K562 (cell line): ENCODE measurements at regions not wholly inside any gene's neighbourhood (a gene's known extent, or its start where the extent isn't known, plus 50 kb on each side); places are given as distances from the start of the nearest gene placed in this dataset.
A peak's percentile ranks its signal among the peaks of the same experiment; 100 is the strongest.

Experiments used
- ATAC-seq: fragments of 200-7000 bp; cut with Tn5 transposase; 3 replicates; pipeline ENCODE4 v1.9.1; 2020; ENCODE audit warnings: moderate library complexity
- BruUV-seq: library from RNA; stranded (reverse); fragments of 400-500 nt; replicated peaks from 2 replicates; lab custom pipeline; 2021; lab: Mats Ljungman, UMichigan
- CTCF ChIA-PET: fragments of 300-600 bp; formaldehyde crosslinking; extraction: SDS; loops from one replicate; lab custom pipeline; 2021; ENCODE audit warnings: low intra/inter-chr PET ratio; lab: Yijun Ruan, JAX
- POLR2A ChIA-PET: fragments of 300-600, 350-650 bp; sonication (Branson Sonifier 250); formaldehyde crosslinking; extraction: SDS; loops from one replicate; lab custom pipeline; 2021; ENCODE audit warnings: antibody characterized with exemption, inconsistent platforms; lab: Yijun Ruan, JAX
- DNase-seq, 4 experiments: peaks; one replicate each; pipeline versions ENCODE4 v3.0.0 to v3.0.0-alpha.2; 2011 to 2018; ENCODE audit warnings: low spot score in 3 of 4, mixed read lengths in 3 of 4; ENCODE audit errors: extremely low read depth in 1 of 4
- FAIRE-seq: peaks from 2 replicates; lab custom pipeline; 2011; peaks lifted over from hg19 to GRCh38; lab: Jason Lieb, UNC
- H2AFZ ChIP-seq: 2 replicates; pipeline ENCODE4 v1.6.0; 2011; ENCODE audit warnings: low read depth, low read length, control low read depth, inconsistent platforms
- H3K27ac ChIP-seq: fragments of 200-600 bp; 3 replicates; pipeline ENCODE4 v1.8.0; 2011; ENCODE audit warnings: low read depth, mild to moderate bottlenecking, control low read depth, inconsistent platforms, low read length, moderate library complexity, mixed read lengths; ENCODE audit errors: extremely low read depth
- H3K27me3 ChIP-seq, 2 experiments: fragments of 300-600 bp in 1 of 2; 2 replicates in 1 of 2; 3 replicates in 1 of 2; pipeline versions ENCODE4 v1.6.0 to v1.8.0; 2011; ENCODE audit warnings: inconsistent platforms in 2 of 2, low read length in 2 of 2, mild to moderate bottlenecking in 1 of 2, mixed read lengths in 1 of 2, moderate library complexity in 1 of 2; ENCODE audit not compliant: control insufficient read depth in 2 of 2, insufficient read depth in 2 of 2
- H3K36me3 ChIP-seq: fragments of 300-600 bp; 3 replicates; pipeline ENCODE4 v1.8.0; 2011; ENCODE audit warnings: mild to moderate bottlenecking, low read length, inconsistent platforms; ENCODE audit not compliant: control insufficient read depth, insufficient read depth
- H3K4me1 ChIP-seq, 2 experiments: fragments of 200-600 bp in 1 of 2; replicated peaks in 1 of 2; 2 replicates in 1 of 2; 3 replicates in 1 of 2; pipeline versions ENCODE4 v1.5.1 to v1.8.0; 2011; ENCODE audit warnings: inconsistent platforms in 2 of 2, low read length in 2 of 2, mild to moderate bottlenecking in 1 of 2, mixed read lengths in 1 of 2, moderate library complexity in 1 of 2; ENCODE audit not compliant: control insufficient read depth in 2 of 2, insufficient read depth in 2 of 2
- H3K4me2 ChIP-seq: 2 replicates; pipeline ENCODE4 v1.6.1; 2011; ENCODE audit warnings: low read length, control low read depth, inconsistent platforms, mixed read lengths; ENCODE audit not compliant: insufficient read depth
- H3K4me3 ChIP-seq: fragments of 200-600 bp; sonication (generic), shearing (Covaris generic); 2 replicates; pipeline ENCODE4 v1.5.1; 2016; ENCODE audit warnings: control low read depth, inconsistent platforms
- H3K79me2 ChIP-seq: fragments of 200-600 bp; 3 replicates; pipeline ENCODE4 v1.8.0; 2011; ENCODE audit warnings: low read length, inconsistent platforms; ENCODE audit not compliant: control insufficient read depth, insufficient read depth
- H3K9ac ChIP-seq, 2 experiments: 2 replicates each; pipeline versions ENCODE4 v1.6.0 to v1.6.1; 2011; ENCODE audit warnings: low read depth in 2 of 2, low read length in 2 of 2, control low read depth in 1 of 2, inconsistent platforms in 1 of 2, mild to moderate bottlenecking in 1 of 2, mixed read lengths in 1 of 2; ENCODE audit not compliant: insufficient read depth in 1 of 2
- H3K9me1 ChIP-seq: one replicate; pipeline ENCODE4 v1.6.0; 2011; ENCODE audit warnings: inconsistent platforms, mild to moderate bottlenecking, low read length, moderate library complexity; ENCODE audit not compliant: control insufficient read depth, insufficient read depth
- H3K9me3 ChIP-seq: replicated peaks from 2 replicates; pipeline ENCODE4 v1.5.1; 2011; ENCODE audit warnings: low read depth, low read length, inconsistent platforms; ENCODE audit not compliant: control insufficient read depth, insufficient read depth
- H4K20me1 ChIP-seq: replicated peaks from 2 replicates; pipeline ENCODE4 v1.6.1; 2011; ENCODE audit warnings: low read length, inconsistent platforms, mixed read lengths; ENCODE audit not compliant: control insufficient read depth, insufficient read depth
- CEBPB ChIP-seq: fragments of 450-650 bp; IDR thresholded peaks from 2 replicates; pipeline ENCODE4 v1.6.1; 2016; ENCODE audit warnings: missing genetic modification characterization, missing compliant biosample characterization
- FOSL1 ChIP-seq: fragments of 200-800 bp; sonication (Bioruptor generic); conservative IDR thresholded peaks from 2 replicates; pipeline ENCODE4 v1.6.1; 2016; ENCODE audit warnings: missing genetic modification characterization, missing compliant biosample characterization
- JUND ChIP-seq, 2 experiments: IDR thresholded peaks; 2 replicates in 1 of 2; 3 replicates in 1 of 2; pipeline ENCODE4 v1.6.1; 2011; ENCODE audit warnings: borderline replicate concordance in 2 of 2, low read depth in 2 of 2, low read length in 2 of 2, improper control_type of control experiment in 1 of 2, missing biosample characterization in 1 of 2, missing genetic modification characterization in 1 of 2, missing genetic modification reagents in 1 of 2
- NR3C1 ChIP-seq: sonication (generic); formaldehyde crosslinking; IDR thresholded peaks from 2 replicates; pipeline ENCODE4 v1.8.1; 2022; ENCODE audit warnings: missing genetic modification reagents
- TAF15 ChIP-seq: fragments of 200-400 bp; formaldehyde crosslinking; IDR thresholded peaks from 2 replicates; pipeline ENCODE4 v1.6.1; 2017; ENCODE audit warnings: mild to moderate bottlenecking, low read depth, low read length, moderate library complexity
- WGBS: fragments of 100-300 bp; shearing (Covaris generic); methylation state at CpG from one replicate; pipeline ENCODE4 v1.1.6; 2016; ENCODE audit warnings: low coverage, mixed read lengths; ENCODE audit not compliant: insufficient coverage; ENCODE audit errors: missing lambda C conversion rate; 5-methylcytosine and 5-hydroxymethylcytosine counted together
- in situ Hi-C: fragments of 300-500 bp; cut with MboI; formaldehyde crosslinking; loops from 4 replicates; pipeline ENCODE4 v1.15.0; 2018; ENCODE audit warnings: inconsistent platforms, mixed read lengths
- intact Hi-C: fragments of 100-400 bp; cut with micrococcal nuclease; formaldehyde crosslinking; loops from 2 replicates; pipeline ENCODE4 v1.14.2; 2022
- TF ChIP-seq, protein P1 (sequence below), 2 experiments: fragments of 450-650 bp in 1 of 2; sonication (generic) in 1 of 2; formaldehyde crosslinking in 1 of 2; IDR thresholded peaks in 1 of 2; conservative IDR thresholded peaks in 1 of 2; 2 replicates each; pipeline versions ENCODE4 v1.6.1 to v1.8.1; 2016 to 2023; ENCODE audit warnings: mild to moderate bottlenecking in 2 of 2, moderate library complexity in 2 of 2, inconsistent platforms in 1 of 2, missing genetic modification reagents in 1 of 2
- TF ChIP-seq, protein P2 (sequence below): fragments of 250-450 bp; sonication (Bioruptor Pico); IDR thresholded peaks from 2 replicates; pipeline ENCODE4 v1.5.1; 2021; ENCODE audit warnings: mild to moderate bottlenecking

DNA sequence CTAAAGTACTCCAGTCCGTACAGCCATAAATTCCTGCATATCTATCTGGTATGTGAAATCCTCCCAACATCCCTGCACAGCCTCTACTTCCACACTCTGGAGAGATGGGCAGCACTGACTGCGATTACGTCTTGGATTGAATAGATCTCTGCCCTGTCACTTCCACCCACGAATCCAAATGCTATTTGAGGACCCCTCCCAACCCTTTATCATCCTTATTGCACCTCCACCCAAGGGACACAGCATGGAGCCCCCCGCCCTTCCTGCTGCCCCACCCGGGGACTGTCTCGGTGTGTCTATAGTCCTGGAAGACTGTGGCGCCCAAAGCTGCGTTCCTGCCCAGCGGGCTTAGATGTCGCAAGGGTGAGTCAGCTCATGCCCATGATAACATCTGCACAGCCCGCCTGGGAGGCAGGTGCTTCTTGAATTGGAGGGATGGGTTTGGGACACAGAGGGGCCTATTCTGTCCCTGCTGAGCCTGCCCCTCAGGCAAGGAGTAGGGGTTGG is 105.7 kb upstream of the HAND1 start:
- ChIA-PET POLR2A (interaction anchor here (0.5 to 1.7 kb wide), 3 partner anchors 10 to 949 kb away, joined by 3 to 12 read pairs (median 3); no protein-coding TSS in a partner anchor), CTCF (no interaction called here)
- no peak overlapping the region for H3K9ac ChIP-seq
- no peak for DNase-seq
- H3K79me2 ChIP-seq = no peaks in the 10 kb centered on the region
- H4K20me1 ChIP-seq = 0 out of 2 replicates have a peak, but pooled peaks cover 7% of the 10 kb centered on the region
- TF ChIP-seq, protein P1, sequence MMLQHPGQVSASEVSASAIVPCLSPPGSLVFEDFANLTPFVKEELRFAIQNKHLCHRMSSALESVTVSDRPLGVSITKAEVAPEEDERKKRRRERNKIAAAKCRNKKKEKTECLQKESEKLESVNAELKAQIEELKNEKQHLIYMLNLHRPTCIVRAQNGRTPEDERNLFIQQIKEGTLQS (IDR thresholded peaks at IDR 0.05) = peak; percentile 65
- TF ChIP-seq, protein P1 (CRISPR knock-in tag; conservative IDR thresholded peaks at IDR 0.05) = no peak
- TF ChIP-seq JUND (IDR thresholded peaks at IDR 0.05; ENCODE audit: borderline replicate concordance, low read depth, low read length) = peak; percentile 71
- peak; percentile 48; the same call in 1 of the 3 replicates for TF ChIP-seq JUND (tag; IDR thresholded peaks at IDR 0.05; ENCODE audit: borderline replicate concordance, low read depth, low read length)
- TF ChIP-seq CEBPB = peak; percentile 61; the same call in 1 of the 2 replicates
- TF ChIP-seq FOSL1 (tag) = peak; percentile 49; the same call in 1 of the 2 replicates
- TF ChIP-seq, protein P2, sequence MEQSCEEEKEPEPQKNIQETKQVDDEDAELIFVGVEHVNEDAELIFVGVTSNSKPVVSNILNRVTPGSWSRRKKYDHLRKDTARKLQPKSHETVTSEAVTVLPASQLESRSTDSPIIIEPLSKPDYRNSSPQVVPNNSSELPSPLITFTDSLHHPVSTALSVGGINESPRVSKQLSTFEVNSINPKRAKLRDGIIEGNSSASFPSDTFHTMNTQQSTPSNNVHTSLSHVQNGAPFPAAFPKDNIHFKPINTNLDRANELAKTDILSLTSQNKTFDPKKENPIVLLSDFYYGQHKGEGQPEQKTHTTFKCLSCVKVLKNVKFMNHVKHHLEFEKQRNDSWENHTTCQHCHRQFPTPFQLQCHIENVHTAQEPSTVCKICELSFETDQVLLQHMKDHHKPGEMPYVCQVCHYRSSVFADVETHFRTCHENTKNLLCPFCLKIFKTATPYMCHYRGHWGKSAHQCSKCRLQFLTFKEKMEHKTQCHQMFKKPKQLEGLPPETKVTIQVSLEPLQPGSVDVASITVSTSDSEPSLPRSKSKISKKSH (CRISPR knock-in tag) = no peak
- no peak for TF ChIP-seq NR3C1 (CRISPR knock-in tag)
- TF ChIP-seq TAF15 = no peak
- TF ChIP-seq, all 486 proteins: peak for 4
- Histone ChIP-seq H3K9me1 (peaks cover 3% of the 10 kb centered on the region), H3K36me3 (no peaks in the 10 kb centered on the region), H3K27me3 (peaks cover 23 to 30% of the 10 kb centered on the region in 2 experiments), H3K9me3 (no peaks in the 10 kb centered on the region), H3K4me3 (no peak overlapping the region), H2AFZ (no peak overlapping the region), H3K4me1 (no peaks in the 10 kb centered on the region), H3K4me2 (no peak overlapping the region), H3K27ac (no peak overlapping the region)
- whole genome bisulfite sequencing = 5% methylated on average over 12 of the region's 12 CpGs
- BruUV-seq = no TSS peak
- intact Hi-C loops = no loop called here
- FAIRE-seq (no peak), ATAC-seq (peak; percentile 54; the same call in 2 of the 3 replicates)
- in situ Hi-C loops = no loop called here
